Gastroesophageal sphincter (tissue), 4 donors: ENCODE measurements at regions not wholly inside any gene's neighbourhood (a gene's known extent, or its start where the extent isn't known, plus 50 kb on each side); places are given as distances from the start of the nearest gene placed in this dataset.

ENCODE experiments used
- ATAC-seq: fragments of 150-250 bp; one replicate; pipeline ENCODE4 v1.9.1; 2016; ENCODE audit warnings: mild to moderate bottlenecking, moderate library complexity
- H3K27ac ChIP-seq, 4 donors: fragments of 200-600 bp; sonication (generic) in 3 of 4; 1 replicate in 3 of 4; 2 replicates in 1 of 4; pipeline ENCODE4 v1.5.1; 2016 to 2019
- H3K27me3 ChIP-seq: fragments of 200-600 bp; sonication (generic); one replicate; pipeline ENCODE4 v1.5.1; 2019
- H3K36me3 ChIP-seq, 2 donors: fragments of 200-600 bp; sonication (generic); one replicate each; pipeline ENCODE4 v1.5.1; 2019; ENCODE audit warnings: control low read depth in 1 of 2
- H3K4me1 ChIP-seq, 3 donors: fragments of 200-600 bp; sonication (generic); 1 replicate in 2 of 3; 2 replicates in 1 of 3; pipeline ENCODE4 v1.5.1; 2016 to 2019; ENCODE audit warnings: control low read depth in 2 of 3
- H3K4me3 ChIP-seq, 2 donors: fragments of 200-600 bp; sonication (generic); one replicate each; pipeline ENCODE4 v1.5.1; 2019; ENCODE audit warnings: mild to moderate bottlenecking in 1 of 2, moderate library complexity in 1 of 2
- H3K9me3 ChIP-seq, 3 donors: fragments of 200-600 bp; sonication (generic); one replicate each; pipeline ENCODE4 v1.5.1; 2017 to 2019; ENCODE audit warnings: control low read depth in 2 of 3
- EP300 ChIP-seq: sonication (generic); formaldehyde crosslinking; IDR thresholded peaks from one replicate; pipeline ENCODE4 v1.6.1; 2017; ENCODE audit warnings: antibody characterized with exemption, mild to moderate bottlenecking
- POLR2A ChIP-seq, 2 donors: fragments of 450-650 bp; IDR thresholded peaks; one replicate each; pipeline ENCODE4 v1.6.1; 2017; ENCODE audit warnings: antibody characterized with exemption in 2 of 2, mild to moderate bottlenecking in 2 of 2, moderate library complexity in 1 of 2
- POLR2AphosphoS5 ChIP-seq: sonication (generic); formaldehyde crosslinking; IDR thresholded peaks from one replicate; pipeline ENCODE4 v1.6.1; 2017; ENCODE audit warnings: antibody characterized with exemption
- WGBS, 2 donors: methylation state at CpG; one replicate each; pipeline ENCODE4 v1.1.5; 2018; ENCODE audit warnings: low coverage in 1 of 2; 5-methylcytosine and 5-hydroxymethylcytosine counted together
- TF ChIP-seq, protein P1 (sequence below), 4 experiments: fragments of 200-600 bp in 2 of 4; fragments of 450-650 bp in 2 of 4; sonication (generic) in 1 of 4; IDR thresholded peaks; one replicate each; pipeline ENCODE4 v1.5.1; 2017 to 2019; ENCODE audit warnings: antibody characterized with exemption in 4 of 4, mild to moderate bottlenecking in 2 of 4, moderate library complexity in 2 of 4

DNA sequence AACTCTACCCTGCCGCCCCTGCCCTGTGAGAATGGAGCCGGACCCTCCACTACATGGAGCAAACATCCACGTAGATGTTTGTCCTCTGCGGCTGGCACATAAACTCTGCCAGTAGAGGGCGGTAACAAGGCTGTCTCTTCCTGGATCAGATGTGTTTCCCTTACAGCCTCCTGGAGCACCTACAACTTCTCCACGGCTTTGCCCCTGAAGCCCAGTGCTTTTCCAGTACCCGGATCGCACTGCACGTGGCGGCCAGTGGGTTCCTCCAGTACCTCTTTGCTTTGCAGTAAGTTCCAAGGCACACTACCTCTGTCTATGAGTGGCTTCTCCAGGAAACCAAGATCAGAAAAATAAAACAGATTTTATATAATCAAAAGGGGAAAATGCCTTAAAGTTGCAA, 651.3 kb downstream of the DCDC2C start:
- Histone ChIP-seq H3K27me3 (no peaks in the 10 kb centered on the region), H3K4me1 (no peaks in the 10 kb centered on the region), H3K9me3 (no peaks in the 10 kb centered on the region), H3K4me3 (no peak overlapping the region), H3K27ac (no peak overlapping the region), H3K36me3 (no peaks in the 10 kb centered on the region)
- ATAC-seq, result no peak
- TF ChIP-seq POLR2AphosphoS5, result no peak
- TF ChIP-seq, protein P1, sequence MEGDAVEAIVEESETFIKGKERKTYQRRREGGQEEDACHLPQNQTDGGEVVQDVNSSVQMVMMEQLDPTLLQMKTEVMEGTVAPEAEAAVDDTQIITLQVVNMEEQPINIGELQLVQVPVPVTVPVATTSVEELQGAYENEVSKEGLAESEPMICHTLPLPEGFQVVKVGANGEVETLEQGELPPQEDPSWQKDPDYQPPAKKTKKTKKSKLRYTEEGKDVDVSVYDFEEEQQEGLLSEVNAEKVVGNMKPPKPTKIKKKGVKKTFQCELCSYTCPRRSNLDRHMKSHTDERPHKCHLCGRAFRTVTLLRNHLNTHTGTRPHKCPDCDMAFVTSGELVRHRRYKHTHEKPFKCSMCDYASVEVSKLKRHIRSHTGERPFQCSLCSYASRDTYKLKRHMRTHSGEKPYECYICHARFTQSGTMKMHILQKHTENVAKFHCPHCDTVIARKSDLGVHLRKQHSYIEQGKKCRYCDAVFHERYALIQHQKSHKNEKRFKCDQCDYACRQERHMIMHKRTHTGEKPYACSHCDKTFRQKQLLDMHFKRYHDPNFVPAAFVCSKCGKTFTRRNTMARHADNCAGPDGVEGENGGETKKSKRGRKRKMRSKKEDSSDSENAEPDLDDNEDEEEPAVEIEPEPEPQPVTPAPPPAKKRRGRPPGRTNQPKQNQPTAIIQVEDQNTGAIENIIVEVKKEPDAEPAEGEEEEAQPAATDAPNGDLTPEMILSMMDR (IDR thresholded peaks at IDR 0.05), result no peak
- TF ChIP-seq EP300, result no peak
- 49 to 61% methylated on average over 4 to 5 of the region's 10 CpGs for WGBS, 2 donors

DNA sequence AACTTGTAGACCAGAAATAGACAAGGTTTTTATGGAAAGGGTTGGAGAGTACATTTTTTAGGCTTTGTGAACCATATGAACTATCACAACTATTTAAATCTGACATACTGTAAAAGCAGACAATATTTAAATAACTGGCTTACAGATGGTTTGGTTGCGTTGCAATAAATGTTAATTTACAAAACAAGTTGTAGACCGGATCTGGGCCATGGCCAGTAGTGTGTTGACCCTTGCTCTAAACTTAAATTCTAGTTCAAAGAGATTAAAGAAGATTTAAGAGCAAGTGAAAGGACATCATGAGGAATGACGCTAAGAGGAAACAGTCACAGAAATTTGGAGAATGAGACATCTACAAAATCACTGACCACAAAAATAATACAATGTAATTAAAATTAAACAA, 652.7 kb downstream of the DCDC2C start:
- 68 to 77% methylated on average over 3 of the region's 3 CpGs for whole genome bisulfite sequencing, 2 donors
- no peak overlapping the region for H3K27ac ChIP-seq
- H3K27me3 ChIP-seq, result no peaks in the 10 kb centered on the region
- H3K9me3 ChIP-seq, result no peaks in the 10 kb centered on the region
- no peaks in the 10 kb centered on the region for H3K36me3 ChIP-seq
- TF ChIP-seq POLR2A (IDR thresholded peaks at IDR 0.05), result no peak
- TF ChIP-seq EP300, result no peak
- TF ChIP-seq POLR2AphosphoS5, result no peak
- TF ChIP-seq, protein P1 (IDR thresholded peaks at IDR 0.05), result no peak
- no peak overlapping the region for H3K4me3 ChIP-seq
- H3K4me1 ChIP-seq, result no peaks in the 10 kb centered on the region
- ATAC-seq, result no peak

DNA sequence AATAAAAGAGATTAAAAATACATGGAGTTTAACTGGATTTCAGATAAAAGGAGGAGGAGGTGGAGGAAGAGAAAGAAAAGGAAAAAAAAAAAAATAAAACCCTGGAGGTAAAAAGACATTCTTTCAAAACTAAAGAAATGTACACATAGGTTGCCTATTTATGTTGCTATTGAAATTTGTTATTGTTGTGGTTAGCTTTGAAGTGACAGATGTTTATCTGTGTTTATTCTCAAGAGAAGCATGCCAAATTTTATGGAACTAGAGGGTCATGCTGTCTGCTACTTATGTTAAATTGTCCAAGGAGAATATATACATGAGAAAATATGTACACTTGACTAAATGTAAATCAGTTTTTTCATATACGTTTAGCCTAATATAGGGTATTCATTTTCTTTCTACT, 653.2 kb downstream of the DCDC2C start:
- no peaks in the 10 kb centered on the region for H3K9me3 ChIP-seq
- WGBS, 2 donors, result 44 to 69% methylated on average over 1 of the region's 1 CpG
- no peak overlapping the region for H3K27ac ChIP-seq
- no peak for ATAC-seq
- no peaks in the 10 kb centered on the region for H3K4me1 ChIP-seq
- no peak overlapping the region for H3K4me3 ChIP-seq
- H3K36me3 ChIP-seq, result no peaks in the 10 kb centered on the region
- TF ChIP-seq, protein P1 (IDR thresholded peaks at IDR 0.05), result no peak
- TF ChIP-seq POLR2A (IDR thresholded peaks at IDR 0.05), result no peak
- no peak for TF ChIP-seq POLR2AphosphoS5
- no peak for TF ChIP-seq EP300
- no peaks in the 10 kb centered on the region for H3K27me3 ChIP-seq

DNA sequence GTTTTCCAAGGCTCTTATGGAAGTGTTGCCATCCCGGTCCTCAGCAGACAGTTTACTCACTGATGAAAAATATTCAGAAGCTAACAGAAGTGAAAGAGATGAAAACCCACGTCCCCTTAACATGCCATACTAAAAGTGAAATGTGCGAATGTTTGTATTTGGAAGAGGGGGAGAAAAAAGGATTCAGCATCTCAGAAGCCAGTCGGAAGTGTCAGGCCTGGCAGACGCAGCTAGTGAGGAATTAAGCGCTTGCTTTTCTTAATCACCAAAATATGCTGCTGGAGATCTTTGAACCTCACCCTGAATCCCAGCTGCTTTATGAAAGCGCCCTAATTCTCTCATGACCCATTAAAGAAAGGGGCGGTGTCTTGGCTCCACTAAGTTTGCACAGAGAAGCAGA, 653.7 kb downstream of the DCDC2C start:
- Histone ChIP-seq H3K9me3 (no peaks in the 10 kb centered on the region), H3K4me3 (no peak overlapping the region), H3K27ac (no peak overlapping the region), H3K4me1 (no peaks in the 10 kb centered on the region), H3K36me3 (no peaks in the 10 kb centered on the region), H3K27me3 (no peaks in the 10 kb centered on the region)
- no peak for ATAC-seq
- TF ChIP-seq POLR2A (IDR thresholded peaks at IDR 0.05) (no peak), POLR2AphosphoS5 (no peak), EP300 (no peak)
- TF ChIP-seq, protein P1 (IDR thresholded peaks at IDR 0.05), result no peak
- WGBS, 2 donors, result 24 to 49% methylated on average over 3 to 7 of the region's 8 CpGs

DNA sequence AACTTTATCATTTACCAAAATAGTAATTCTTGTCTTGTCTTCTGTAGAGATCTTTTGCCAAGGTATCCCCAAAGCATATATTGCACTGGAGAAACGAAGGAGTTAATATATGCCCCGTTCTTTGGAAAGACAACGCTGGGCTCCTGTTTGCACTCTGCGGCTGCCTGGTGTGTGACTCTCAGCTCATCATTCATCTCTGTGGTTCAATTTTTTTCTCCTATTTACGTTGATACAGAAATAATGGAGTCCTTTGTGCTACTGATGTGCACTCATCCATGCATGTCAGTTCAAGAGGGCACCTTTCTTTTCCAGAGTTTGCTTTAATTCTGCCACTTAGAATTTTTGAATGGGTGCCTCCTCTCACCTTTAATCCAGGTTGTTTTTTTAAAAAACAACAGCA, 655.5 kb downstream of the DCDC2C start:
- WGBS, 2 donors, result 64 to 67% methylated on average over 4 to 5 of the region's 5 CpGs
- ATAC-seq, result no peak
- TF ChIP-seq POLR2AphosphoS5 (no peak), EP300 (no peak), POLR2A (IDR thresholded peaks at IDR 0.05) (no peak)
- TF ChIP-seq, protein P1 (IDR thresholded peaks at IDR 0.05), result no peak
- Histone ChIP-seq H3K9me3 (no peaks in the 10 kb centered on the region), H3K4me1 (no peaks in the 10 kb centered on the region), H3K4me3 (no peak overlapping the region), H3K36me3 (no peaks in the 10 kb centered on the region), H3K27ac (no peak overlapping the region), H3K27me3 (no peaks in the 10 kb centered on the region)
